GM19099 (cell line): ENCODE measurements at regions not wholly inside any gene's neighbourhood (a gene's known extent, or its start where the extent isn't known, plus 50 kb on each side); places are given as distances from the start of the nearest gene placed in this dataset.

ENCODE experiments used
- POLR2A ChIP-seq: IDR thresholded peaks from 3 replicates; pipeline ENCODE4 v1.6.1; 2011; ENCODE audit warnings: low read depth; ENCODE audit not compliant: insufficient read length; ENCODE audit errors: extremely low read depth

GRCh38 chr13:83471011-83471410 is 411.3 kb downstream of the SLITRK1 start:
- no peak for TF ChIP-seq POLR2A

GRCh38 chr13:83470133-83470797 is 412.0 kb downstream of the SLITRK1 start:
- TF ChIP-seq POLR2A = no peak

GRCh38 chr13:83453723-83454122 is 428.6 kb downstream of the SLITRK1 start:
- no peak for TF ChIP-seq POLR2A

GRCh38 chr13:83453300-83453699 is 429.0 kb downstream of the SLITRK1 start:
- TF ChIP-seq POLR2A = no peak

DNA sequence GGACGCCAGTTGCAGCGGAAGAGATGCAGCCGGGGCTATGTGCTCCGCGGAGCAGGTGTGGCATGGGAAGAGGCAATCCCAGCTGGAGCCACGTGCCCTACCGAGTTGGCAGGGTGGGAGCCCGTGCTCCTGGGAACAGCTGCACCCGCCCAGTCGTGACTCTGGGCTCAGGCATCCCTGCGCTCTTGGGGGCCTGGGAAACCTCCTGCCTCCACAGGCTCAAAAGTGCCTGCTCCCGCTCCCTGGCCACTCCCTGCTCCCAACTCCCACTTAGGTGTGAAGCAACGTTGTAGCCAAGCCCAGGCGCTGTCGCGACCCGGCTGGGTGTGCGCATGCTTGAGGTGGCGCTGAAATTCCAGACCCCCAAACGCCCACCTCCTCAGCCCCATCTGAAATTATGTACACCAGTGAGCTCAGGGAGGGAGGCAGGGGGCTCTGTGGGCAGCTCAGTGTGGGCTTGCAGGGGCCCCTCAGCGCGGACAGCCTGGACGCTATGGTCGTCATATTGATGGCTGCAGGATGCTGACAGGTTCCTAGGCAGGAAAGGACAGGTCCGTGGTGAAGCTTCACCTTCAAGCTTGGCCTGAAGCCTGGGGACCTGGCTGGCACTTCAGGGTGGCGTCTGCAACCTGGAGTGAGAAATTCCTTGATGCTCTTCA is 429.9 kb downstream of the SLITRK1 start:
- no peak for TF ChIP-seq POLR2A

GRCh38 chr13:83450591-83450990 is 431.7 kb downstream of the SLITRK1 start:
- TF ChIP-seq POLR2A = no peak

DNA sequence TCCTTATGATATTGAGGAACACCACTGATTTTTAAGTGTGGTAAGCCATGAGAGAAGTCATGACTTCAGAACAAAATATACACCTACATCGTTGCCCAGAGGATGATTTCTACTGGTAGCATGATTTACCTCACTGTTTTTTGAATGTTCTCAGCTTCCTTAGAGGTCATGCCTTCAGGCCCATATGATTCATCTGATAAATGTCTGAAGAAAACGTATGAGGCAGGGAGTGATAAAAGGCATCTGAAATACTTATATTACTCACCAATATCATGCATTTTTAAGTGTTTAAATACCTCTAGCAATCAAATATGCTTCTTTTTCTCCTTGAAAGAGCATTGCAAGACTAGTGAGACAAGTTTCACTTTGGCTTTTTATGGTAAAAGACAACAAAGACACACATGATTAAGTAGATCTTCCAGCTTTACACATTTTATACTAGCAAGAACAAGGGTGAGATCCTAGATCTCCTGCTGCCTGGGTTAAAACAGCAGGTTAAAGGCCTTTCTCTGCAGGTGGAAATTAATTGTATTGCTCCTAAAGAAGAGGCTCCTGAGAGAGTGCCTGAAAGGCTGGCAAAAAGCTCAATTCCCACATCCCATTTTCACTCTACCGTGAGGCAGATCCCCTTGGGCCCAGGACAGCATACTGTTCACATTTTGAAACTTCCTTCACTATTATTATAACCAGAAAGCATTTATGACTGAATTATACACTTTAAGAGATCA is 432.4 kb downstream of the SLITRK1 start:
- TF ChIP-seq POLR2A = no peak

DNA sequence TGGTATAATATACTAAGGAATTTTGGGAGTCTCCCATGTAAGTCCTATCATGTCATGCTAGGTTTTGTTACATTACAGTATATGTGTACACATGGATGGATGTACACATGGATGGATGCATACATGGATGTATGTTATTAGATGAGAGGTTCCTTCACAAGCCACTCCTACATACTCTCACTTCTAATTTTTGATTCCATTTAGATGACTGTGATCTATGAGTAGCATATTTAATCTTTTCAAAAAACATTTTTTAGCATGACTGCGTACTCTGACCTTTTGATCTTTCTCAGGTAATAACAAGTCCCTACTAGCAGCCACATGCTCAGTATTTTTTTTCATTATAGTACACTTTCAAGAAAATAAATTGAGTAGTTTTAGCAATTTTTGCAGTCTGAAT is 441.8 kb downstream of the SLITRK1 start:
- TF ChIP-seq POLR2A = no peak

- no peak for TF ChIP-seq POLR2A
Observed at GRCh38 chr13:83423861-83424260, 458.4 kb downstream of the SLITRK1 start.

DNA sequence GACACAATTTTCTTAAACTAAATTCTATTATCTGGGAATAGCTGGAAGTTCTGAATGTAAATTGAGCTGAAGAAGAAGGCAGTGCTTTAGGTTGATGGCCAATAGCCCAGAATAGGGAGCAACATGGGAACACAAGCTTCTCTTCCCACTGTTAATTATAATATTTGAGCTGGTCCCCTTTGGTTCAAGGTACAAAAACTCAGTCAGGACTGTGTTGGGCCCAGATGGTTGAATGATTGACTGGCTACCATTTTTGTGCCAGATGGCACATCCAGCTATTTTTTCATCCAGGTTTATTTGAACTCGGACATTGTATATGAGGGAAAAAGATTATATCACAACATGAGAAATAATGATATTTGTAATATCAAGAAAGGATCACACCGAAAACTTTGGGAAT is 458.9 kb downstream of the SLITRK1 start:
- no peak for TF ChIP-seq POLR2A

GRCh38 chr13:83414393-83414792 is 467.9 kb downstream of the SLITRK1 start:
- no peak for TF ChIP-seq POLR2A

DNA sequence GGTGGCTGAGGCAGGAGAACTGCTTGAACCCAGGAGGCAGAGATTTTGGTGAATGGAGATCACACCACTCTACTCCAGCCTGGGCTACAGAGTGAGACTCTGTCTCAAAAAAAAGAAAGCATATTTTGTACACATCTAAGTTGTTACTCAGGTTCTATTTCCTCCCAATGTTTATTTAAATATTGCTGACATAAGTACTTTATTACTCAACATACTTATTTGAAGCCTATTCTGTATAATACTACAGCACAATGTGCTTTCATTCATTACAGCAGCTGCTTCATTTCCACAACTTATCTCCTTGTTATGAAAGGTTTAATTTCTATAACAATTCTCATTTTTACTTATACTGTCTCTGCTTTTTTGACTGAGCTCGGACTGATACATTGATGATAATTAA is 495.7 kb downstream of the SLITRK1 start:
- no peak for TF ChIP-seq POLR2A

DNA sequence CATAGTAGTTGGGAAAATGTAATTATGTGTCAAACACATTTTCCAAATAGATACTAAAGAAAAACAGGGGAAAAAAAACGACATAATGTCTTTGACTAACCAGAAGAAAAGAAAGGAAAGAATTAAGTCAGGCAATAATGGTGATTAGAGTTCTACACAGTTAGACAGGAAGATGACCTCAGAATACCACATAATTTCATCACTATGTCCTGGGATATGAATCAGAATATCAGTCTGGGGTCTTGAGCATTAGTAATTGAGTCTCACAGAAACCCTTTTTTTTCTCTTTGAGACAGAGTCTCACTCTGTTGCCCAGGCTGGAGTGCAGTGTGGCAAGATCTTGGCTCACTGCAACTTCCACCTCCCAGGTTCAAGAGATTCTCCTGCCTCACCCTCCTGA is 503.4 kb downstream of the SLITRK1 start:
- no peak for TF ChIP-seq POLR2A

DNA sequence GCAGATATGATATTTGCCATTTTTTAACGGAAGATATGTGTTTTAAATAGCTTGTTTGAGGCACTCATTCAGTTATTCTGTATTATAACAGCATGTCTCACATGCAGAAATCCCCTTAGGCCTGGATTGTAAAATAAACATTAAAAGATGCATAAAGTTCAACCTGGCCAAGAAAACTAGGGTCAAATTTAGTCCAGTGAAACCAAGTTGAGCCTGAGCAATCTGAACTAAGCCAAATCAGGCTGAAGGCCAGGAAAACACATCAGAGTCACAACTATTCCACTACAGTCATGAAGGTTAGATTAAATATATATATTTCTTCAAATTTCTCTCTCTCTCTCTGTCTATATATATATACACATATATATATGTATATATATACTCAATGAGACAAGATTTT is 504.8 kb downstream of the SLITRK1 start:
- no peak for TF ChIP-seq POLR2A

DNA sequence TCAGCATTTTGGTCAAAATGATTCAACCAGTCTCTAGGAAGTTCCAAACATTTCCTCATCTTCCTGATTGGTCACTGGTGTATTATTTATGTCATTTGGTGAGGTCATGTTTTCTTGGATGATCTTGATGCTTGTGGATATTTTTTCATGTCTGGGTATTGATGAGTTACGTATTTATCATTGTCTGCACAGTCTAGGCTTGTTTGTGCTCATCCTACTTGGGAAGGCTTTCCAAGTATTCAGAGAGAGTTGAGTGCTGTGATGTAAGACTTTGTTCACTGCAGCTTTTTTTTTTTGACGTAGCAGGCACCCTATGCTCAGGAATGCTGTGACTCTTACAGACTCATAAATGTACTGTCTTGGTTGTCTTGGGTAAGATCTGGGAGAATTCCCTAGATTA is 509.5 kb downstream of the SLITRK1 start:
- TF ChIP-seq POLR2A = no peak

DNA sequence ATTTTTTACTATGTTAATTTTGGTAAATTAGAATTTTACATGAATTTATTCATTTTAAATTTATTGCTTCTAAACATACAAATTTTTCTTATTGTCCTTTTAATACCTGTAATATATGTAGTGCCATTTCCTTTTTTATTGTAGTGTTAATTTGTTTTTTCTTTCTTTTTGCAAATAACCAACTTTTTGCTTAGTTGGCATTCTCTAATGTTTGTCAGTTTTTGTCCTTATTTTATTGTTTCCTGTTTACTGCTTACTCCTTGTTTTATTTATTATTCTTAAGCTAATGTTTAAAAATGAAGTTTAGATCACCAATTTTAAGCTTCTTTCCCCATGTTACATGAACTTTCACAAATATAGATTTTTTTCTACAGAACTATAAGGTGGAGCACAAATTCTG is 516.6 kb downstream of the SLITRK1 start:
- no peak for TF ChIP-seq POLR2A
